HFFc6 (cell line): ENCODE measurements at regions not wholly inside any gene's neighbourhood (a gene's known extent, or its start where the extent isn't known, plus 50 kb on each side); places are given as distances from the start of the nearest gene placed in this dataset.

Source experiments
- DNase-seq: peaks from one replicate; pipeline ENCODE4 v3.0.0-alpha.2; 2018
- H3K27ac Mint-ChIP-seq: 2 replicates; pipeline ENCODE4 v1.8.0; 2020; ENCODE audit warnings: mild to moderate bottlenecking, mixed read lengths
- H3K27me3 Mint-ChIP-seq: 2 replicates; pipeline ENCODE4 v1.8.0; 2021; ENCODE audit warnings: mild to moderate bottlenecking, moderate library complexity, mixed read lengths; ENCODE audit not compliant: insufficient read depth
- H3K36me3 Mint-ChIP-seq: 2 replicates; pipeline ENCODE4 v1.8.0; 2021; ENCODE audit warnings: low read depth, mixed read lengths
- H3K4me1 Mint-ChIP-seq: 2 replicates; pipeline ENCODE4 v1.8.0; 2020; ENCODE audit warnings: low read depth, mixed read lengths
- H3K4me3 Mint-ChIP-seq: 2 replicates; pipeline ENCODE4 v1.8.0; 2020; ENCODE audit warnings: mild to moderate bottlenecking, moderate library complexity, mixed read lengths
- H3K9me3 Mint-ChIP-seq: 2 replicates; pipeline ENCODE4 v1.8.0; 2020; ENCODE audit warnings: mild to moderate bottlenecking, mixed read lengths
- CTCF ChIP-seq: fragments of 200-600 bp; sonication (generic); IDR thresholded peaks from 2 replicates; pipeline ENCODE4 v1.5.0; 2021; ENCODE audit warnings: antibody characterized with exemption, mild to moderate bottlenecking

GRCh38 chr2:204343685-204344084, 201.6 kb upstream of the PARD3B start:
- DNase-seq = no peak
- no peaks in the 10 kb centered on the region for H3K27me3 Mint-ChIP-seq
- H3K4me1 Mint-ChIP-seq = peaks cover 24% of the 10 kb centered on the region

GRCh38 chr2:204344119-204344518, 201.2 kb upstream of the PARD3B start:
- Mint-ChIP-seq H3K4me3 (no peak overlapping the region), H3K9me3 (peaks cover 6% of the 10 kb centered on the region; the same call in 1 of the 2 replicates), H3K4me1 (peaks cover 19% of the 10 kb centered on the region), H3K27me3 (no peaks in the 10 kb centered on the region), H3K27ac (no peak overlapping the region), H3K36me3 (no peaks in the 10 kb centered on the region)
- TF ChIP-seq CTCF = no peak
- no peak for DNase-seq

More at GRCh38 chr2:204343685-204344084, 201.6 kb upstream of the PARD3B start:
- Mint-ChIP-seq H3K36me3 (peaks cover 1% of the 10 kb centered on the region; the same call in 1 of the 2 replicates), H3K9me3 (peaks cover 6% of the 10 kb centered on the region; the same call in 1 of the 2 replicates), H3K4me3 (no peak overlapping the region), H3K27ac (no peak overlapping the region)
- TF ChIP-seq CTCF = no peak

GRCh38 chr2:204346906-204347305, 198.4 kb upstream of the PARD3B start:
- Mint-ChIP-seq H3K27ac (no peak overlapping the region), H3K27me3 (no peaks in the 10 kb centered on the region), H3K4me1 (no peaks in the 10 kb centered on the region), H3K36me3 (no peaks in the 10 kb centered on the region), H3K4me3 (no peak overlapping the region), H3K9me3 (no peaks in the 10 kb centered on the region)
- DNase-seq = no peak
- TF ChIP-seq CTCF = no peak

GRCh38 chr2:204353823-204354222, 191.5 kb upstream of the PARD3B start:
- peak; percentile 28 for DNase-seq
- H3K27ac Mint-ChIP-seq = peak overlapping the region; percentile 16; the same call in 1 of the 2 replicates
- peaks cover 23% of the 10 kb centered on the region for H3K4me1 Mint-ChIP-seq
- H3K36me3 Mint-ChIP-seq = no peaks in the 10 kb centered on the region
- H3K4me3 Mint-ChIP-seq = no peak overlapping the region; the same call in 1 of the 2 replicates
- H3K27me3 Mint-ChIP-seq = no peaks in the 10 kb centered on the region
- no peak for TF ChIP-seq CTCF
- no peaks in the 10 kb centered on the region for H3K9me3 Mint-ChIP-seq

- H3K27me3 Mint-ChIP-seq = no peaks in the 10 kb centered on the region
- H3K4me3 Mint-ChIP-seq = no peak overlapping the region
- H3K9me3 Mint-ChIP-seq = no peaks in the 10 kb centered on the region
- no peak for DNase-seq
- no peak overlapping the region for H3K27ac Mint-ChIP-seq
- no peaks in the 10 kb centered on the region for H3K36me3 Mint-ChIP-seq
- H3K4me1 Mint-ChIP-seq = peaks cover 23% of the 10 kb centered on the region
- TF ChIP-seq CTCF = no peak
Measured at GRCh38 chr2:204354442-204354856, 190.8 kb upstream of the PARD3B start.

- Mint-ChIP-seq H3K9me3 (no peaks in the 10 kb centered on the region), H3K4me3 (no peak overlapping the region), H3K27me3 (no peaks in the 10 kb centered on the region), H3K4me1 (peaks cover 23% of the 10 kb centered on the region), H3K36me3 (no peaks in the 10 kb centered on the region), H3K27ac (no peak overlapping the region)
- DNase-seq = no peak
- no peak for TF ChIP-seq CTCF
Measured at GRCh38 chr2:204355688-204356087, 189.6 kb upstream of the PARD3B start.
